Upper lobe of right lung (tissue), 1 donor: ENCODE measurements at regions not wholly inside any gene's neighbourhood (a gene's known extent, or its start where the extent isn't known, plus 50 kb on each side); places are given as distances from the start of the nearest gene placed in this dataset.

Source experiments
- ATAC-seq: fragments of 200-7000 bp; cut with Tn5 transposase; one replicate; pipeline ENCODE4 v1.9.1; 2020; ENCODE audit warnings: mild to moderate bottlenecking, moderate library complexity
- DNase-seq: peaks from one replicate; pipeline ENCODE4 v3.0.0-alpha.2; 2020
- H3K27ac ChIP-seq: fragments of 200-600 bp; one replicate; pipeline ENCODE4 v1.8.0; 2022
- H3K27me3 ChIP-seq: fragments of 200-600 bp; one replicate; pipeline ENCODE4 v1.8.0; 2022; ENCODE audit warnings: mild to moderate bottlenecking
- H3K36me3 ChIP-seq: fragments of 200-600 bp; one replicate; pipeline ENCODE4 v1.8.0; 2022
- H3K4me1 ChIP-seq: fragments of 200-600 bp; one replicate; pipeline ENCODE4 v1.8.0; 2022
- H3K4me3 ChIP-seq: fragments of 200-600 bp; one replicate; pipeline ENCODE4 v1.8.0; 2022; ENCODE audit warnings: mild to moderate bottlenecking
- H3K9me3 ChIP-seq: fragments of 200-600 bp; one replicate; pipeline ENCODE4 v1.8.0; 2022
- CTCF ChIP-seq: fragments of 200-600 bp; IDR thresholded peaks from one replicate; pipeline ENCODE4 v1.8.0; 2022; ENCODE audit warnings: antibody characterized with exemption
- intact Hi-C: fragments of 100-400 bp; cut with DNase I; formaldehyde crosslinking; loops from one replicate; pipeline ENCODE4 v1.11.0; 2022
- donor health status: DM: no; HTN: yes; CAD: no; lungs with severe emphysema.

- H3K27ac ChIP-seq = no peak overlapping the region
- no peak for TF ChIP-seq CTCF
- no peak overlapping the region for H3K4me3 ChIP-seq
- no peaks in the 10 kb centered on the region for H3K36me3 ChIP-seq
- no peaks in the 10 kb centered on the region for H3K9me3 ChIP-seq
- DNase-seq (no peak), ATAC-seq (no peak)
- intact Hi-C loops = no loop called here
- H3K4me1 ChIP-seq = no peaks in the 10 kb centered on the region
- H3K27me3 ChIP-seq = no peaks in the 10 kb centered on the region
Observed at GRCh38 chr16:7124701-7125100, 207.9 kb upstream of the RBFOX1 start.

GRCh38 chr16:7124242-7124641 is 208.4 kb upstream of the RBFOX1 start:
- Histone ChIP-seq H3K36me3 (no peaks in the 10 kb centered on the region), H3K9me3 (no peaks in the 10 kb centered on the region), H3K4me1 (no peaks in the 10 kb centered on the region), H3K27ac (no peak overlapping the region), H3K4me3 (no peak overlapping the region), H3K27me3 (no peaks in the 10 kb centered on the region)
- ATAC-seq = no peak
- intact Hi-C loops = no loop called here
- DNase-seq = no peak
- TF ChIP-seq CTCF = no peak

GRCh38 chr16:7116734-7117133 is 215.9 kb upstream of the RBFOX1 start:
- Histone ChIP-seq H3K36me3 (no peaks in the 10 kb centered on the region), H3K9me3 (no peaks in the 10 kb centered on the region), H3K27me3 (peaks cover 4% of the 10 kb centered on the region), H3K27ac (no peak overlapping the region), H3K4me1 (no peaks in the 10 kb centered on the region), H3K4me3 (no peak overlapping the region)
- intact Hi-C loops = no loop called here
- no peak for ATAC-seq
- no peak for TF ChIP-seq CTCF
- no peak for DNase-seq

- Histone ChIP-seq H3K36me3 (no peaks in the 10 kb centered on the region), H3K4me3 (no peak overlapping the region), H3K27me3 (peaks cover 4% of the 10 kb centered on the region), H3K9me3 (no peaks in the 10 kb centered on the region), H3K4me1 (no peaks in the 10 kb centered on the region), H3K27ac (no peak overlapping the region)
- DNase-seq (no peak), ATAC-seq (no peak)
- intact Hi-C loops = no loop called here
- TF ChIP-seq CTCF = no peak
Observed at GRCh38 chr16:7115898-7116297, 216.7 kb upstream of the RBFOX1 start.

GRCh38 chr16:7113949-7114348 is 218.7 kb upstream of the RBFOX1 start:
- peaks cover 4% of the 10 kb centered on the region for H3K27me3 ChIP-seq
- H3K4me3 ChIP-seq = no peak overlapping the region
- ATAC-seq = no peak
- H3K9me3 ChIP-seq = no peaks in the 10 kb centered on the region
- DNase-seq = no peak
- no peaks in the 10 kb centered on the region for H3K4me1 ChIP-seq
- no peak for TF ChIP-seq CTCF
- no peaks in the 10 kb centered on the region for H3K36me3 ChIP-seq
- no peak overlapping the region for H3K27ac ChIP-seq
- intact Hi-C loops = no loop called here

- peaks cover 4% of the 10 kb centered on the region for H3K27me3 ChIP-seq
- no peak overlapping the region for H3K27ac ChIP-seq
- DNase-seq (no peak), ATAC-seq (no peak)
- no peaks in the 10 kb centered on the region for H3K36me3 ChIP-seq
- no peak for TF ChIP-seq CTCF
- intact Hi-C loops = no loop called here
- no peak overlapping the region for H3K4me3 ChIP-seq
- no peaks in the 10 kb centered on the region for H3K4me1 ChIP-seq
- no peaks in the 10 kb centered on the region for H3K9me3 ChIP-seq
Observed at GRCh38 chr16:7113395-7113794, 219.2 kb upstream of the RBFOX1 start.
